Fibroblast of lung (primary cell): ENCODE measurements at regions not wholly inside any gene's neighbourhood (a gene's known extent, or its start where the extent isn't known, plus 50 kb on each side); places are given as distances from the start of the nearest gene placed in this dataset.
A peak's percentile ranks its signal among the peaks of the same experiment; 100 is the strongest.

Source experiments
- DNase-seq, 2 donors: peaks; one replicate each; pipeline versions ENCODE4 v3.0.0 to v3.0.0-alpha.2; 2010; ENCODE audit warnings: low read depth in 2 of 2
- H2AFZ ChIP-seq: 2 replicates; pipeline ENCODE4 v1.5.1; 2012; ENCODE audit warnings: low read length, control low read depth, inconsistent platforms
- H3K27ac ChIP-seq: 2 replicates; pipeline ENCODE4 v1.5.1; 2011; ENCODE audit warnings: low read length, control low read depth; ENCODE audit not compliant: insufficient read depth
- H3K27me3 ChIP-seq: 2 replicates; pipeline ENCODE4 v1.5.1; 2011; ENCODE audit warnings: mild to moderate bottlenecking, low read length; ENCODE audit not compliant: control insufficient read depth, insufficient read depth
- H3K36me3 ChIP-seq: 2 replicates; pipeline ENCODE4 v1.5.1; 2011; ENCODE audit warnings: low read length; ENCODE audit not compliant: control insufficient read depth, insufficient read depth
- H3K4me1 ChIP-seq: 2 replicates; pipeline ENCODE4 v1.5.1; 2011; ENCODE audit warnings: low read length; ENCODE audit not compliant: control insufficient read depth, insufficient read depth; ENCODE audit errors: extremely low read depth
- H3K4me2 ChIP-seq: 2 replicates; pipeline ENCODE4 v1.5.1; 2011; ENCODE audit warnings: low read length, control low read depth; ENCODE audit not compliant: insufficient read depth; ENCODE audit errors: extremely low read depth
- H3K4me3 ChIP-seq, 4 experiments: fragments of 200-600 bp in 1 of 4; sonication (generic) in 1 of 4; replicated peaks in 1 of 4; 2 replicates each; pipeline ENCODE4 v1.5.1; 2011 to 2016; ENCODE audit warnings: low read length in 4 of 4, low read depth in 3 of 4, mild to moderate bottlenecking in 3 of 4, control low read depth in 2 of 4, inconsistent platforms in 1 of 4, mixed read lengths in 1 of 4; ENCODE audit not compliant: insufficient read depth in 1 of 4; ENCODE audit errors: control extremely low read depth in 1 of 4
- H3K79me2 ChIP-seq: 2 replicates; pipeline ENCODE4 v1.5.1; 2012; ENCODE audit warnings: mild to moderate bottlenecking, low read length, inconsistent platforms; ENCODE audit not compliant: control insufficient read depth, insufficient read depth
- H3K9ac ChIP-seq: 2 replicates; pipeline ENCODE4 v1.5.1; 2011; ENCODE audit warnings: mild to moderate bottlenecking, low read length, control low read depth; ENCODE audit not compliant: insufficient read depth
- H3K9me3 ChIP-seq: 2 replicates; pipeline ENCODE4 v1.5.1; 2012; ENCODE audit warnings: low read depth, low read length; ENCODE audit not compliant: control insufficient read depth, insufficient read depth
- H4K20me1 ChIP-seq: 2 replicates; pipeline ENCODE4 v1.5.1; 2011; ENCODE audit warnings: low read length; ENCODE audit not compliant: control insufficient read depth, insufficient read depth; ENCODE audit errors: extremely low read depth
- EZH2 ChIP-seq: IDR thresholded peaks from 2 replicates; pipeline ENCODE4 v1.5.1; 2012; ENCODE audit warnings: low read length, control low read depth, mild to moderate bottlenecking; ENCODE audit errors: missing control alignments
- TF ChIP-seq, protein P1 (sequence below), 2 donors: IDR thresholded peaks in 1 of 2; conservative IDR thresholded peaks in 1 of 2; 1 replicate in 1 of 2; 2 replicates in 1 of 2; pipeline ENCODE4 v1.5.1; 2011 to 2012; ENCODE audit warnings: low read length in 2 of 2, control low read depth in 1 of 2, inconsistent platforms in 1 of 2, low read depth in 1 of 2, mild to moderate bottlenecking in 1 of 2

DNA sequence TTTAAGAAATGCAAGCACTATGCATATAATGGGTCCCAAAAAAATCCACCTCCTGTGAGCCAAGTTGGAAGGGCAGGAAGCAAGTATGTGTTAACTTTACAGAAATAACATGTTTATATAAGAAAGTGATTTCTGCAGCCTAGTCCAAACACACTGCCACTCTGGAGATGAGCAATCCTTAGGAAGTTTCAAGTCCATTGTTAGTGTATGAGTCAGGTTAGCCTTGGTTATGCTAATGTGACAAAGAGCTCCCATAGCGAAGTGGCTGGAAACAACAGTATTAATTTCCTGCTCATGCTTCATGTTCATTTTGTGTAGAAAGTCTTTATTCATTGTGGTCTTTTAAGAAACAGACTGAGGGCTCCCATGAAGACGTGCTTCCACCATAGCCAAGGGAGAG, 121.4 kb downstream of the TBXT start:
- no peaks in the 10 kb centered on the region for H3K79me2 ChIP-seq
- H3K27me3 ChIP-seq: no peaks in the 10 kb centered on the region
- H3K9ac ChIP-seq: no peak overlapping the region
- no peaks in the 10 kb centered on the region for H3K9me3 ChIP-seq
- H3K4me2 ChIP-seq: no peak overlapping the region
- peak; percentile 95 for DNase-seq
- H2AFZ ChIP-seq: no peak overlapping the region
- H3K27ac ChIP-seq: peak overlapping the region; percentile 49
- TF ChIP-seq, protein P1, sequence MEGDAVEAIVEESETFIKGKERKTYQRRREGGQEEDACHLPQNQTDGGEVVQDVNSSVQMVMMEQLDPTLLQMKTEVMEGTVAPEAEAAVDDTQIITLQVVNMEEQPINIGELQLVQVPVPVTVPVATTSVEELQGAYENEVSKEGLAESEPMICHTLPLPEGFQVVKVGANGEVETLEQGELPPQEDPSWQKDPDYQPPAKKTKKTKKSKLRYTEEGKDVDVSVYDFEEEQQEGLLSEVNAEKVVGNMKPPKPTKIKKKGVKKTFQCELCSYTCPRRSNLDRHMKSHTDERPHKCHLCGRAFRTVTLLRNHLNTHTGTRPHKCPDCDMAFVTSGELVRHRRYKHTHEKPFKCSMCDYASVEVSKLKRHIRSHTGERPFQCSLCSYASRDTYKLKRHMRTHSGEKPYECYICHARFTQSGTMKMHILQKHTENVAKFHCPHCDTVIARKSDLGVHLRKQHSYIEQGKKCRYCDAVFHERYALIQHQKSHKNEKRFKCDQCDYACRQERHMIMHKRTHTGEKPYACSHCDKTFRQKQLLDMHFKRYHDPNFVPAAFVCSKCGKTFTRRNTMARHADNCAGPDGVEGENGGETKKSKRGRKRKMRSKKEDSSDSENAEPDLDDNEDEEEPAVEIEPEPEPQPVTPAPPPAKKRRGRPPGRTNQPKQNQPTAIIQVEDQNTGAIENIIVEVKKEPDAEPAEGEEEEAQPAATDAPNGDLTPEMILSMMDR (conservative IDR thresholded peaks at IDR 0.05 in 1 of 2, IDR thresholded peaks at IDR 0.05 in 1 of 2; ENCODE audit: low read depth in 1 of 2, low read length in 2 of 2): no peak
- no peak for TF ChIP-seq EZH2
- H3K4me3 ChIP-seq: no peak overlapping the region
- peaks cover 5% of the 10 kb centered on the region for H3K4me1 ChIP-seq
- H4K20me1 ChIP-seq: no peaks in the 10 kb centered on the region
- H3K36me3 ChIP-seq: no peaks in the 10 kb centered on the region

DNA sequence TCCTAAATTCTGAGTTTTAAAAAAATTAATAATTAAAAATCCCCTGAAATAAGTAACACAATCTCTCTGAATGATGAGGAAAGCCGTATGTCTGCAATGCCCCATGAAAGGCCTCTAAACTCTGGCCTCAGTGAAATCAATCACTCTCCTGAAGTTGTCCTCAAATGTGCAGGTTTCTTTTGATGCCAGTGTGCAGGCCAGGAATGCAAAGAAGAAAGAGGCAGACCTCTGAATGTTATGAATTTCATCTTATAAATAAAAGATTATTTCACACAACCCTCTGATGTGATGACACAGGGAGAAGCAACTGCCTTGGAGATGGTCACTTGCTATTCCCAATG, 121.8 kb downstream of the TBXT start:
- H3K4me2 ChIP-seq: peak overlapping the region; percentile 42
- no peak overlapping the region for H2AFZ ChIP-seq
- H3K36me3 ChIP-seq: no peaks in the 10 kb centered on the region
- no peak for DNase-seq
- peak overlapping the region; percentile 49 for H3K27ac ChIP-seq
- H4K20me1 ChIP-seq: no peaks in the 10 kb centered on the region
- no peaks in the 10 kb centered on the region for H3K79me2 ChIP-seq
- H3K4me1 ChIP-seq: peaks cover 5% of the 10 kb centered on the region
- H3K9ac ChIP-seq: no peak overlapping the region
- TF ChIP-seq, protein P1 (conservative IDR thresholded peaks at IDR 0.05 in 1 of 2, IDR thresholded peaks at IDR 0.05 in 1 of 2; ENCODE audit: low read depth in 1 of 2, low read length in 2 of 2): no peak
- TF ChIP-seq EZH2: no peak
- no peaks in the 10 kb centered on the region for H3K27me3 ChIP-seq
- H3K9me3 ChIP-seq: no peaks in the 10 kb centered on the region
- H3K4me3 ChIP-seq: no peak overlapping the region

DNA sequence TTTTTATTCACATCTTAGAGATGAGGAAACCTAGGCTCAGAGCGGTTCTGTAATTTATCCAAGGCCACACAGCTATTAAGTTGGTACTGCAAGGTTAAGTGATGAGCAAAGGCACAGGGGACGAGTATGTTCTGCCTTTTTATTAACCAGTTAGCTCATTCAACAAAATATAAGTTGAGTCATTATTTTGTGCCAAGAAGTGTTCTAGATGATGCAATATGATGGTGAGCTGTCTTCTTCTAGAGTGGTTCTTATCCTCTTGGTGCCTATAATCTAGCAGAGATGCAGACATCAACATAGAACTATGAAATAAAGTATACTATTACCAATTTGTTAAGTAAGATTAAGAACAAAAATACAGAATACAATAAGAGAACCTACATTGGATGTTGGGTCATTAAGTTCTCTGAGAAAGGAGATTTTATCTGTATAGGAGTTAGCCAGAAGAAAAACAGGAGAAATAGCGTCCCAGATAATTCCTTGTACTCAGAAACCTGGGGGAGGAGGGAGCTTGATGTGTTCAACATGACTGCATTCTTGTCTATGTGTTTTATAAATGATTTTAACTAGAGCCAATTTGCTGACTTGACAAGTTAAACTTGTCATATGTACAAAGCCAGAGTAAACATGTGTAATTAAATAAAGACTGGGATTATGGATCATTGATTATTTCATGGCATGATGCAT, 122.3 kb downstream of the TBXT start:
- H3K4me2 ChIP-seq: no peak overlapping the region
- no peaks in the 10 kb centered on the region for H3K27me3 ChIP-seq
- no peak for TF ChIP-seq EZH2
- TF ChIP-seq, protein P1 (conservative IDR thresholded peaks at IDR 0.05 in 1 of 2, IDR thresholded peaks at IDR 0.05 in 1 of 2; ENCODE audit: low read depth in 1 of 2, low read length in 2 of 2): no peak
- H3K36me3 ChIP-seq: no peaks in the 10 kb centered on the region
- H2AFZ ChIP-seq: no peak overlapping the region
- DNase-seq: peak; percentile 8 to 19
- no peaks in the 10 kb centered on the region for H3K79me2 ChIP-seq
- no peak overlapping the region for H3K4me3 ChIP-seq
- peaks cover 5% of the 10 kb centered on the region for H3K4me1 ChIP-seq
- H4K20me1 ChIP-seq: no peaks in the 10 kb centered on the region
- H3K9ac ChIP-seq: no peak overlapping the region
- H3K9me3 ChIP-seq: no peaks in the 10 kb centered on the region
- H3K27ac ChIP-seq: peak overlapping the region; percentile 49
